Right atrium auricular region (tissue), 2 donors: ENCODE measurements at regions not wholly inside any gene's neighbourhood (a gene's known extent, or its start where the extent isn't known, plus 50 kb on each side); places are given as distances from the start of the nearest gene placed in this dataset.

ENCODE experiments used
- DNase-seq: peaks from one replicate; pipeline ENCODE4 v3.0.0-alpha.2; 2019; ENCODE audit warnings: low spot score
- H3K27ac ChIP-seq, 2 donors: fragments of 200-600 bp; sonication (generic); 1 replicate in 1 of 2; 2 replicates in 1 of 2; pipeline ENCODE4 v1.5.1; 2016 to 2019
- H3K27me3 ChIP-seq, 2 donors: fragments of 200-600 bp; sonication (generic); one replicate each; pipeline versions ENCODE4 v1.5.1 to v1.6.0; 2017 to 2019
- H3K36me3 ChIP-seq: fragments of 200-600 bp; sonication (generic); one replicate; pipeline ENCODE4 v1.5.1; 2016
- H3K4me1 ChIP-seq, 2 donors: fragments of 200-600 bp; sonication (generic); one replicate each; pipeline versions ENCODE4 v1.5.1 to v1.6.0; 2017 to 2019
- H3K4me3 ChIP-seq, 2 donors: fragments of 200-600 bp; sonication (generic); 1 replicate in 1 of 2; 2 replicates in 1 of 2; pipeline ENCODE4 v1.5.1; 2017 to 2019; ENCODE audit warnings: mild to moderate bottlenecking in 1 of 2, moderate library complexity in 1 of 2
- H3K9me3 ChIP-seq, 2 donors: fragments of 200-600 bp; sonication (generic); one replicate each; pipeline ENCODE4 v1.5.1; 2019
- CTCF ChIP-seq, 2 donors: fragments of 200-600 bp; sonication (generic); IDR thresholded peaks; one replicate each; pipeline ENCODE4 v1.5.1; 2019; ENCODE audit warnings: antibody characterized with exemption in 2 of 2

- no peaks in the 10 kb centered on the region for H3K4me1 ChIP-seq
- H3K27ac ChIP-seq: no peak overlapping the region
- no peak overlapping the region for H3K4me3 ChIP-seq
- no peak for DNase-seq
- no peak for TF ChIP-seq CTCF (IDR thresholded peaks at IDR 0.05)
- no peaks in the 10 kb centered on the region for H3K27me3 ChIP-seq
- H3K9me3 ChIP-seq: peaks cover 0 to 3% of the 10 kb centered on the region in 2 donors
- H3K36me3 ChIP-seq: no peaks in the 10 kb centered on the region
Observed at GRCh38 chr16:51085271-51085670, 65.8 kb downstream of the SALL1 start.

GRCh38 chr16:51084074-51084928 is 66.8 kb downstream of the SALL1 start:
- no peak for TF ChIP-seq CTCF (IDR thresholded peaks at IDR 0.05)
- Histone ChIP-seq H3K36me3 (no peaks in the 10 kb centered on the region), H3K4me1 (no peaks in the 10 kb centered on the region), H3K27ac (no peak overlapping the region), H3K9me3 (peaks cover 0 to 3% of the 10 kb centered on the region in 2 donors), H3K4me3 (no peak overlapping the region), H3K27me3 (no peaks in the 10 kb centered on the region)
- no peak for DNase-seq

GRCh38 chr16:51072591-51072990 is 78.5 kb downstream of the SALL1 start:
- no peak for TF ChIP-seq CTCF (IDR thresholded peaks at IDR 0.05)
- Histone ChIP-seq H3K9me3 (no peaks in the 10 kb centered on the region), H3K27me3 (no peaks in the 10 kb centered on the region), H3K27ac (no peak overlapping the region), H3K4me1 (no peaks in the 10 kb centered on the region), H3K4me3 (no peak overlapping the region), H3K36me3 (no peaks in the 10 kb centered on the region)
- DNase-seq: no peak

DNA sequence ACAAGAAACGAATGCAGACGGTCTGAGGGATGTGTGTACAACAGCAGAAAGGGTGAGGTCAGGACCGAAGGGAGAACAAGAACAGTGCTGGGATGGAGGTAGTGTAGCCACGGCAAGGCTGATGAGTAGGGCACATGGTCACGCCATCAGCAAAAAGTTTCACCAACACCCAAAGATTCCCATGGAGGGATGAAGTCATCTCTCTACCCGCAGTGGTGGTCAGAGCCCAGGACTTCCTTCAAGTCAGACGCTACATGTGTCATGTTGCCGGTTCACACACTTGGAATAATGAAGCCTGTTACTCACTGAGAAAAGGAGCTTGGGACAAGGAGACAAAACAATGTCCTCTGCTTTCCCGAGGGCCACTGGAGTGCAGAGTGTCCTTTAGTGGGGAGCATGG is 79.7 kb downstream of the SALL1 start:
- Histone ChIP-seq H3K36me3 (no peaks in the 10 kb centered on the region), H3K4me1 (no peaks in the 10 kb centered on the region), H3K4me3 (no peak overlapping the region), H3K27ac (no peak overlapping the region), H3K27me3 (no peaks in the 10 kb centered on the region), H3K9me3 (no peaks in the 10 kb centered on the region)
- DNase-seq: no peak
- no peak for TF ChIP-seq CTCF (IDR thresholded peaks at IDR 0.05)

- H3K4me1 ChIP-seq: no peaks in the 10 kb centered on the region
- no peaks in the 10 kb centered on the region for H3K9me3 ChIP-seq
- no peak overlapping the region for H3K4me3 ChIP-seq
- H3K36me3 ChIP-seq: no peaks in the 10 kb centered on the region
- H3K27ac ChIP-seq: no peak overlapping the region
- no peak for TF ChIP-seq CTCF (IDR thresholded peaks at IDR 0.05)
- DNase-seq: no peak
- no peaks in the 10 kb centered on the region for H3K27me3 ChIP-seq
Observed at GRCh38 chr16:51067352-51067751, 83.7 kb downstream of the SALL1 start.

GRCh38 chr16:51062039-51062438 is 89.0 kb downstream of the SALL1 start:
- TF ChIP-seq CTCF (IDR thresholded peaks at IDR 0.05): no peak
- no peak for DNase-seq
- Histone ChIP-seq H3K27ac (no peak overlapping the region), H3K27me3 (no peaks in the 10 kb centered on the region), H3K4me3 (no peak overlapping the region), H3K9me3 (no peaks in the 10 kb centered on the region), H3K36me3 (no peaks in the 10 kb centered on the region), H3K4me1 (no peaks in the 10 kb centered on the region)
